Stimulated activated CD4-positive, alpha-beta T cell treated with anti-CD3 and anti-CD28 coated beads, Interleukin-12 subunit alpha, Interleukin-12 subunit beta, amount 100 ng/mL, for 24 hours (primary cell): ENCODE measurements at regions not wholly inside any gene's neighbourhood (a gene's known extent, or its start where the extent isn't known, plus 50 kb on each side); places are given as distances from the start of the nearest gene placed in this dataset.
"Not testable (repeated sequence)": the region's sequence is repeated elsewhere in the genome, so short reads cannot be mapped to it uniquely, and the experiment has no call there.

Source experiments
- DNase-seq, 2 experiments: peaks; one replicate each; pipeline ENCODE4 v3.0.0-alpha.2; 2020; ENCODE audit warnings: low read depth in 2 of 2

DNA sequence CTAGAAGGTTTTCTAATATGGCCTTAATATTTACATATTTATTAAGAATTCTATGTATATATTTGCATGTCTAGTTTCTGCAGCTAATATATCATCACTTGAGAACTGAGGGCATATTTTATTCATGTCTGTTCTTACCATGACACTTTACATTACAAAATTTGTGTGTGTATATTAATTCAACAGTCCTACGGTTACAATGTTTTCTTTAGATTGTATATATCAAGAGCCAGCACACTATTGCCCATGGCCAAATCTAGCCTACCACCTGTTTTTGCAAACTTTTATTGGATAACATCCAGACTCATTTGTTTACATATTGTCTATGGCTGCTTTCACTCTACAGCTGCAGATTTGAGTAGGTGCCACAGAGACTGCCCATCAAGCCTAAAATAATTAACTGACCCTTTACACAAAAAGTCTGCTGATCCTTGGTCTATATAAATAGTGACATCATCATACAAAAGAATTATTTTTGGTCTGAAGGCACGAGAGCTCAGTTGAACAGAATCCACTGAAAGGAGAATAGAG, 577.4 kb upstream of the PBX1 start:
- no peak for DNase-seq

DNA sequence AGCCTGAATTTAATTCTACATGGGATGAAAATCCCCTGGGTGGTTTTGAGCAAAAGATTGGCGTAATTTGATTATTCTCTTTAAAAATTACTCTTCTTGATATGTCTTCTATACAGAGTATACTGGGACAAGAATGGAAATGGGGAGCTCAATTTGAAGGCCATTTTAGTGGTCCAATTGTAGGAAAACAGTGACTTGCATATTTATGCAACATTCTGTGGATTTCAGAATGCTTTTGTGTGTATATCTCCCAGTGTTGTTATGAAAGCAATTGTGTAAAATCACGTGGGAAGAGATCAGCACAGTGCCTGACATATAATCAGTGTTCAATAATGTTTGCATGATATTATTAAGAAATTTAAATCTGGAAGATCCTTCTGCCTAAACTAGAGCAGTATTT, 575.9 kb upstream of the PBX1 start:
- DNase-seq = no peak

DNA sequence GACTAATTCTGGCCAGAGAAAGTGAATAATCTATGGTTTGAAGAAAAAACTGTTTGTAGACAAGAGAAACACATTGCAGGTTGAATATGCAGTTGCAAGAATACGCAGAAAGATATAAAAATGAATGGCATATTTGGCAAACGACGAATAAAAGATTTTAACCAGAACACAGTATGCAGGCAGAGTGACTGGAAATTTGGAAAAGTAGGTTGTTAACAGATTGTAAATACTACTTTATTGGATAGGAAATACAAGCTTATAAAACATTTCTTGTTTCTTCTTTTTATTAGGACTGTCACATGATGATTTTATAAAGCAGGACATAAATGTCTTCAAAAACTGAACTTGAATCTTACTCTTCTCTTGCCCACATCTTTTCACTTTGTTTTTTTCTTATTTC, 573.3 kb upstream of the PBX1 start:
- DNase-seq = no peak

DNA sequence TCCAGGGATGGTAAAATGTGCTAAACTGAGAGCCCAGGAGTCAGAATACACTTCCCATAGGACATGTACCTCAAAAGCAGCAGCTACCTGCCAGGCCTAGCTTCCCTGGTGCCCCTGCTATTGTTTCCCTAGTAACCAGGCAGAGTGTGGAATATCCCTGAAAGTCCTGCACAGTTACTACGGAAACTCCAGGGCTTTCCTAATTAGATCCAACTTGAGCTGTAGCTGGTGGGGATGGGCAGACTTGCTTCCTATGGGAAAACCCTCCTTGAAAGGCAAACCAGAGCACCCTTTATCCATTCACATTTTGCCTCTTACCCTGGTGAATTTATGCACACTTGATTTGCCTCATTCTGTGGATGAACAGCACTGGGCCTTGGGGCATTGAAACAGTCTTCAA, 559.9 kb upstream of the PBX1 start:
- no peak for DNase-seq

DNA sequence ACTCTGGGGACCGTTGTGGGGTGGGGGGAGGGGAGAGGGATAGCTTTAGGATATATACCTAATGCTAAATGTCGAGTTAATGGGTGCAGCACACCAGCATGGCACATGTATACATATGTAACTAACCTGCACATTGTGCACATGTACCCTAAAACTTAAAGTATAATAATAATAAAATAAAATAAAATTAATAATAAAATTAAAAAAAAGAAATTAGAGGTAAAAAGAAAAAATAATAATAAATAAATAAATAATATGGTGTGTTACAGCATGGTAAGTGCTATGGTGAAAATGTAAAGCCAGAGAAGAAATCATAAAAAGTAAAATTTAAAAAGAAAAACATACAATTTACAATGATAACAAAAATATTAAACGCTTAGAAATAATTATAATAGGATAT, 552.8 kb upstream of the PBX1 start:
- not testable (repeated sequence) for DNase-seq

DNA sequence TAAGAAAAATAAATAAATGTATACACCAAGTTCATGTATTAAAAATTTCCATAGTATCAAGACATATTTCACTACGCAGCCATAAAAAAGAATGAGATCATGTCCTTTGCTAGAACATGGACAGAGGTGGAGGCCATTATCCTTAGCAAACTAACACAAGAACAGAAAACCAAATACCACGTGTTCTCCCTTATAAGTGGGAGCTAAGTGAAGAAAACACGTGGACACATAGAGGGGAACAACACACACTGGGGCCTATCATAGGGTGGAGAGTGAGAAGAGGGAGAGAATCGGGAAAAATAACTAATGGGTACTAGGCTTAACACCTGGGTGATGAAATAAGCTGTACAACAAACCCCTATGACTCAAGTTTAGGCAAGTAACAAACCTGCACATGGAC, 552.4 kb upstream of the PBX1 start:
- no peak for DNase-seq

DNA sequence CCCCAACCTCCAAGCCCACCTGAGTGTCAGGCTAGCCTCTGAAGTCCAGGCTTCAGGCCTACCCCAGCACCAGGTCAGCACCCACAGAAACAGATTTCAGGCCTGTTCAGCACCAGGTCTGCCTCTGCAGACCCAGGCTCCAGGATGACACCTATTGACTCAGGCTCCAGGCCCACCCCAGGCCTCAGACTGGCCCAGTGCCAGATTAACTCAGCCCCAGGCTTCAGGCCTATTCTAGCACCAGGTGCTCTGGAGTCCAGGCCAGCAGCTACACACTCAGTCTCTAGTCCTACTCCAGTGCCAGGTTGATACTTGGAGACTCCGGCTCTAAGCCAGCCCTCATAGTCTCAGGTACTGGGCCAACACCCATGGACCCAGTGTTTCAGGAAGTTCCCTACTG, 541.7 kb upstream of the PBX1 start:
- DNase-seq = no peak

DNA sequence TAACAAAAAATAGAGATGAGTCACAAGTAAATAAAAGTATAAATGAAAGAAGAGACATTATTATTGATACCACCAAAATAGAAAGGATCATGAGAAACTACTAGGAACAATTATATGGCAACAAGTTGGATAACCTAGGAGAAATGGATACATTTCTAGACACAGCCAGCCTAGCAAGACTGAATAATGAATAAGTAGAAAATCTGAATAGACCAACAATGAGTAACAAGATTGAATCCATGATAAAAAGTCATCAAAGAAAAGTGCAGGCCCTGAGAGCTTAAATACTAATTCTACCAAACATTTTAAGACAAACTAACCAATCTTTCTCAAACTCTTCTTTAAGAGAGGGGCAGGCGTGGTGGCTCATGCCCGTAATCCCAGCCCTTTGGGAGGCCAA, 538.6 kb upstream of the PBX1 start:
- no peak for DNase-seq

DNA sequence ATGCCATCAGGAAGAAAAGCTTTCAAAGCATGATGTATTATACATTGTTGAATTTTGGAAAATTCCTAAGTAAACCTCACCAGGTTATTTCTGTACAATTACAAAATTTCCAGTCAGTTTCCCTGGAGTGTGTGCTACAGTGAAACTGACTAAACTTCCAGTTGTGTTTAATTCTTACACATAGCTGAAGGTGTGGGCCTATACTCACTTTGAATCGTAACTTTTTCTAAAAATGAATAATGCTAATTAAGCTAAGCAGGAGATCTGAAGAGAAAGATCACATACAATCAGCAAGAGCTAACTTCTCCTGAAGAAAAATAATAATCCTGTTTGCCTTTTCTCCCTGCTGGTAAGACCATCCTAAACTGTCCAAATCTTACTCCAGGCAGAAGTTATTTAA, 537.2 kb upstream of the PBX1 start:
- DNase-seq = no peak

DNA sequence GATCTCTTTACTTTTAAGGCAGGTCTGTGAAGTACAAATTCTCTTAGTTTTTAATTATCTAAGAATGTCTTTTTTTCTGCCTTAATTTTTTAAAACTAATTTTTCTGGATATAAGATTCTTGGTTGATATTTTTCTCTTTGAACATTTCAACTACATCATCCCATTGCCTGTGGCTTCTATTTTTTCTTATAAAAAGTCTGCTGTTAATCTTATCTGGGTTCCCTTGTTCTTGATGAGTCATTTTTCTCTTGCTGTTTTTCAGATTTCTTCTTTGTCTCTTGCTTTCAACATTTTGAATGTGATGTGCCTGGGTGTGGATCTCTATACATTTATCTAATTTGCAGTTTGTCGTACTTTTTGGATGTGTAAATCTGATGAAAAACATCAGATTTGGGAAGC, 525.2 kb upstream of the PBX1 start:
- no peak for DNase-seq

DNA sequence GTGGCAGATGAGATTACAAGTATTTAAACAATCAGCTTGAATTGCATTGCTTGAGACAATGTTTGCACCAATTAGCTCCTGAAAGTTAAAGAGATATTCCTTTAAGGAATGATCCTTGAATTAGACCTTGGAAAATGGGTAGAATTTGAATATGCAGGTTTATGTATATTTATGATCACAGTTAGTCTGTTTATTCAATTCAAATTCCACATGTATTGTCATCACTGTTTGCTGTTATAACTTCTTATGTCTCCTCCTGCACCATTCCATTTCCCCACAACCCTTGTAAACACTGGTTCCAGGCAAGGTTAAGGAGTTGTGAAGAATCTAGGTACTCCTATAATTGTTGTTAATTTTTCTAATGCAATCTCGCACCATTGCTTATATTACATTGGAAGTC, 518.2 kb upstream of the PBX1 start:
- no peak for DNase-seq

DNA sequence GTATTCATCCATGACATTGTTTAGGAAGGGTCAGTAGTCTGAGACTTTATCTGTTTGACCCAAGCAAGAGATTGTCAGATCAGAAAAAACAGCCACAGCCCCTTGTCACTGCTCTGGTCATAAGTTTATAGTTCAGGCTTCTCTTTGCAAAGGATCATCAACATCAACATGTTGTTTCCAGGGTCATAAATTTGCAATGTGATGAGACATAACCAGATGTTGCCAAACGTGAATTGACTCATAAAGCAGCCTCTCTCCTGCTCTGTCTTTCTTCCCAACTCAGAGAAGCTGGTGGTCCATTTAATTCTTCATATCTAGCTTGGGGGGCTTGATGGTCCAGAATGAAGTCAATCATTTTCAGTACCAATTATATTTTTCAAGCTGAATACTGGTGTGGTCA, 507.2 kb upstream of the PBX1 start:
- no peak for DNase-seq

DNA sequence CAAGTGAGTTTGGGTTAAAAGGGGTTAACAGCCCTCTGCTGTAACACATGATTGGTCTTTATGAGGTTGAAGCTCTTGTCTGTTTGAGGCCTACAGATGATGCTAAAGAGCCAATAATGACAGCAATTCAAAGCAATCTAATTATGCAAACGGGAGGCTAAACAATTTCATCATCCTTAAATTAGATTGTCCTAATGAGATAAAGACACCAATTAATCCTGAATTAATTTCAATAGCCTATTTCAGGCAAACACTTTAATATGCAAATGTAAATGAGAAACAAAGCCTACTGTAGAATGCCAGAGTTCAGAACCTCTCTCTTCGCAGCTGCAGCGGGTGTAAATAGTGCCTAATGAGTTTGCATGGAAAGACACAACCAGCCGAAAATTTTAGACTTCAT, 504.7 kb upstream of the PBX1 start:
- DNase-seq = no peak

DNA sequence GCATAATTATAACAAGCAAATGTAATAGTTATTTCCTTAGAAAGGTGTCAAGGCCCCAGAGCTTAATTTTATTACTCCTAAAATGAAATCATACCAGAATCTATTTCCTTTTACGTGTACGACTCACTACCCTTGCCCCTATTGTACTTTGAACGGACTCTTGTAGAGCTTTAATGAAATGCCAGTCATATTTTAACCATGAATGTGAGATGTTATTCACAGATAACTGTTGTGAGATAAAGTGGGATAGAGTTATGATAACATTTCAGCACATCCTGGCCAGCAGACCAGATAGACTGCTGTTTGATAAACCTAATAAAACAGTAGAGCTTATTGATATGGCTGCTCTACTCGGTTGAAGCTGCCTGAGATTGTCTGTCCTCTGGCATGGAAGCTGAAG, 500.8 kb upstream of the PBX1 start:
- DNase-seq = no peak

DNA sequence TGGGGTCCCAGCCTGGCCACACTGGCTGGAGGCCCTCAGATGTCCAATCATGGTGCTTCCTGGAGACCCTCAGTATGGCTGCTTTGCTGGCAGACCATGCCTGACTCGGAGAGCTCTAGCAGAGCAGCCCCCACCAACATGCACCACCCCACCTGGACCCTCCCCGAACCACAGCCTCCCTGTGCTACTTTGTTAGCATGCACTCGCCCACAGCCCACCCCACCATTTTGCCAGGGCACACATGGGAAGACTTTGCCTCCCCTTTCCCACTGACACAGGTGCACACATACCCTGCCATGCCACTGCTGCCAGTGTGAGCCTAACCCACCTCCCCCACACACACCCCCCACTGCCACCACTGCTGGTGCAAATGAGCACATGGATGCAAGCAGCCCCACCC, 497.5 kb upstream of the PBX1 start:
- no peak for DNase-seq

DNA sequence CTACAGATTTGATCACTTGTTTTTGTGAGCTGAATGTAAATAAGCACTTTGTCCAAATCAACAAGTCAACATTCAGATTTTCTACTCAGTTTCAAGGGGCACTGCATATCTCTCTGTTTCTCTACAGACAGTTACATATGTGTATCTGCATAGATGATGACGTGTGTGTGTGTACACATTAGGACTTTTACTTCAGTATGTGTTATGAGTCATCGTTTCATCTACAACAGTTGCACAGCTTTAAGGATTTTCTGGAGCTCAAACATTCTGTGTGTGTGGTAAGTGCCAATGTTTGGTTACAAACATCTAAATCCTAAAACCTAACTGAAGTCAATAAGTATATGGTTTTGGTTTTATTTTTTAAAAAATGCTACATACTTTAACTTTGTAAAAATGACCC, 494.5 kb upstream of the PBX1 start:
- no peak for DNase-seq

DNA sequence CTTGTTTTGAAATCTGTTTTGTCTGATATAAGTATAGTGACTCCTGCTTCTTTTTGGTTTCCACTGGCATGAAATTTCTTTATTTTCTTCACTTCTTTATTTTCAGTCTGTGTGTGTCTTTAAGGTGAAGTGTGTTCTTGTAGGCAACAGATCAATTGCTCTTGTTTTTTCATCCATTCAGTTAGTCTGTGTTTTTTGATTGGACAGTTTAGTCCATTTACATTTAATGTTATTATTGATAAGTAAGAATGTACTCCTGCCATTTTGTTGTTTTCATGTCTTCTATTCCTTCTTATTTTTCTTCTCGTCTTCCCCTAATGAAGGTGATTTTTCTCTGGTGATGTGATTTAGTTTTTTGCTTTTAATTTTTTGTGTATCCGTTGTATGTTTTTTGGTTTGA, 487.7 kb upstream of the PBX1 start:
- no peak for DNase-seq

DNA sequence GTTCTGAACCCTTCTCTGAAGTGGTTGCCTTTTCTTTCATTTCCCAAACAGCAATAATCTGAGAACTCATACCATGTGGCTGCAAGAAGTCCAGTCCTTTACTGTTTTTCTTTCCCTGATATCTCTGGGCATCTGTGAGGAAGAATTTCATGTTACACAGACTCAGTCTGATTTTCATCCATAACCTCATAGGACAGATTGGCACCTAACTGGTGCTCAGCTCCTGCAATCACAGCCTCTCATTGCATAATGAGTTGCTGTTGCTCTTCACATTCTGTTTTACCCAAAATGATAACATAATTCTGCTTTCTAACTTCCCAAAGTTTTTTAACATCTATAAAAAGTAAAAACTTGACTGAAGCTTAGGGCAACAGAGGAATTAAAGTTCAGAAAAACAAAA, 472.2 kb upstream of the PBX1 start:
- no peak for DNase-seq

DNA sequence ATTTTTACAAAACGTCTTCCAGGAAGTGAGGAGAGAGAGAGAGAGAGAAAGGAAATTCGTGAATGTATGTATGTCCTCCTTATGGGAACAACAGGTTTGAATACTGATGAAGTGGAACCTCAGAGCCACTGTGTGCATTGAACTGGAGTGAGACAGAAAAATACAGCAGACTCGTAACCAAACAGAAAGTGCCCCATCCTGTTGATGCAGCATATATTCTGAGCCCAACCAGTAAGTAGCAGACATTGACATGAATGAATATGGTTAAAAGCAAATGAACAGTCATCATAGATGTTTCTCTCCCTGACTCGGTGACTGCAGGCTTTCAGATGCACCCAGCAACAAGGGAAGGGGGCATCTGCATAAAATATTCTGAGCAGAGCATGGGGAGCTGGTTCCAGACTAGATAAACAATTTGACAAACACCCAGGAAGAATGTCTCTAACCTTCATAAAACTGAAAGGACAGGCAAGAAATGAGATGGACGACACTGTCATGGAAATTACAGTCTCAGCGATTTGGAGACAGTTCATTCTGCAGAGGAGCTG, 471.0 kb upstream of the PBX1 start:
- DNase-seq = no peak

DNA sequence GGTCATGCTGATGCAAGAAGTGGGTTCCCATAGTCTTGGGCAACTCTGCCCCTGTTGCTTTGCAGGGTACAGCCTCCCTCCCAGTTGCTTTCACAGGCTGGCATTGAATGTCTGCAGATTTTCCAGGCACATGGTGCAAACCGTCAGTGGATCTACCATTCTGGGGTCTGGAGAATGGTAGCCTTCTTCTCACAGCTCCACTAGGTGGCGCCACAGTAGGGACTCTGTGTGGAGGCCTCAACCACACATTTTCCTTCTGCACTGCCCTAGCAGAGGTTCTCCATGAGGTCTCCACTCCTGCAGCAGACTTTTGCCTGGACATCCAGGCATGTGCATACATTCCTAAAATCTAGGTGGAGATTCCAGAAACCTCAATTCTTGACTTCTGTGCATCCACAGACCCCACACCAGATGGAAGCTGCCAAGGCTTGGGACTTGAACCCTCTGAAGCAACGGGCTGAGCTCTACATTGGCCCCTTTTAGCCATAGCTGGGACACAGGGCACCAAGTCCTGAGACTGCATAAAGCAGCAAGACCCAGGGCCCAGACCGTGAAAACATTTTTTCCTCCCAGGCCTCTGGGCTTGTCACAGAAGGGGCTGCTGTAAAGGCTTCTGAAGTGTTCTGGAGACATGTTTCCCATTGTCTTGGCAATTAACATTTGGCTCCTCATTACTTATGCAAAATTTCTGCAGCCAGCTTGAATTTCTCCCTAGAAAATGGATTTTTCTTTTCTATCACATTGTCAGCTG, 466.2 kb upstream of the PBX1 start:
- DNase-seq = no peak

DNA sequence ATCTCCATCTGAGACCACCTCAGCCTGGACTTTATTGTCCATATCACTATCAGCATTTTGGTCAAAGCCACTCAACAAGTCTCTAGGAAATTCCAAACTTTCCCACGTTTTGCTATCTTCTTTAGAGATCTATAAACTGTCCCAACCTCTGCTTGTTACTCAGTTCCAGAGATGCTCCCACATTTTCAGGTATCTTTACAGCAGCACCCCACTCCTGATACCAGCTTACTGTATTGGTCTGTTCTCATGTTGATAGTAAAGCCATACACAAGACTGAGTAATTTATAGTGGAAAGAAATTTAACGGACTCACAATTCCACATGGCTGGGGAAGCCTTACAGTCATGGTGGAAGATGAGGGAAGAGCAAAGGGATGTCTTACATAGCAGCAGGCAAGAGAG, 465.4 kb upstream of the PBX1 start:
- DNase-seq = no peak

DNA sequence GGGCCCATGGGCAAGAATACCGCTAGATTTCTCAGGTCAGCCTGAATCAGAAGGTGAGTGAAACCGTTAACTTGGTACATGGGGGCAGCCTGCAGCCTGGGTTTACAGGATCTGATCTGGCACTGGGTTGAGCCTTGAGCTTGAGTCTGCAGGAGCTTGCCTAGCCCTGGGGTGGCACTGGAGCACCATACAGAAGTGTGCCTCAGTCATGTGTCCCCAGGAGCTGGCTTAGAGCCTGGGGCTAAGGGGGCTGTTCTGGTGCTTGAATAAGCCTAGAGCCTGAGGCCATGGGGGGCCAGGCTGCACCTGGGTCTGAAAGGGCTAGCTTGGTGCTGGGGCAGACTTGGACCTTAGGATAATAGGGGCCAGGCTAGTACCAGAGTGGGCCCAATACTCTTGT, 457.2 kb upstream of the PBX1 start:
- DNase-seq = no peak

DNA sequence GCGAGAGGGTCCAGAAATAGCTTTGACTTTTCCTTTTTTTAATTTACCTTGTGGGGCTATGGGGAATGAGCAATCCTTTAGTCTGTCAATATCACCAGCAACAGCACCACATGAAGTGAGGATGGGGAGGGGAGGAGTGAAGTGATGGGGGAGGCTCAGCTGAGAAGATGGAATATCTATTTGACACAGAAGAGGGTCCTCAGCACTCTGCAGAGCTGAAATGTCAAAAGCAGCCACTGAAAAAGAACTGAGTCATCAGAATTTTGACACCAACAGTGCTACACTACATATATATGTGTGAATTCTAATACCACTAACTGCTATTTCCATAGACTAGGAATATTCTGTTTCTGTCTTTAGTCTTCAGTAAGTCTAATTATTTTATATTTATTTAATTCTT, 427.0 kb upstream of the PBX1 start:
- no peak for DNase-seq
